AG04450 (cell line): ENCODE measurements at regions not wholly inside any gene's neighbourhood (a gene's known extent, or its start where the extent isn't known, plus 50 kb on each side); places are given as distances from the start of the nearest gene placed in this dataset.

Experiments used
- CTCF ChIA-PET: fragments of 300-600, 350-600 bp; formaldehyde crosslinking; extraction: SDS; loops from one replicate; lab custom pipeline; 2022; ENCODE audit warnings: antibody characterized with exemption, inconsistent platforms; lab: Charles Lee
- POLR2A ChIA-PET: fragments of 350-600 bp; formaldehyde crosslinking; extraction: SDS; loops from one replicate; lab custom pipeline; 2021; ENCODE audit warnings: antibody characterized with exemption, inconsistent platforms; lab: Yijun Ruan, JAX
- DNase-seq: peaks from one replicate; pipeline ENCODE4 v3.0.0-alpha.2; 2011; ENCODE audit warnings: low read depth, low spot score
- H3K27ac ChIP-seq: one replicate; pipeline ENCODE4 v1.5.1; 2012; ENCODE audit warnings: low read depth, low read length, control low read depth
- H3K27me3 ChIP-seq: one replicate; pipeline ENCODE4 v1.6.0; 2012; ENCODE audit warnings: low read length; ENCODE audit not compliant: control insufficient read depth, insufficient read depth
- H3K4me3 ChIP-seq: 2 replicates; pipeline ENCODE4 v1.5.1; 2011; ENCODE audit warnings: mild to moderate bottlenecking, low read depth, low read length, control low read depth
- H3K9me3 ChIP-seq: 2 replicates; pipeline ENCODE4 v1.5.1; 2012; ENCODE audit warnings: low read length; ENCODE audit not compliant: control insufficient read depth, insufficient read depth
- TF ChIP-seq, protein P1 (sequence below): IDR thresholded peaks from 2 replicates; pipeline ENCODE4 v1.5.1; 2011; ENCODE audit warnings: low read depth, low read length, control low read depth, inconsistent platforms

DNA sequence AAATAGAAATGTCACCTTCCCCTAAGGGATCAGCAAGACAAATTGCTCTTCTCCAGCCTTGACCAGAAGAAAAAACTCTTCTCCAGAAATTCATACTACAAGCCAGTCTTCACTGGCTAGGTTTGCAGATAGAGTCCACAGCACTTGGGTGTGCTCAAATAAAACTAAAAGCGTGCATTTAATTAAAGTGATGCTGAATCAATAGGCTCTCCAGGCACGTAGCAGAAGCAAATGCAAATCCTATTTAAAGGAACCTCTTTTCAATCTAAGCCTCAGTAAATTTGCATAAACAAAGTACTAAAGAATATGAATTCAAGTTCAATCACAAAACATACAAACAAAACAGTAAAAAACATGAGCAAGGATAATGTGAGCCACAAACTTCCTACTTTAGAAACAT, 744.4 kb upstream of the FANCL start:
- TF ChIP-seq, protein P1, sequence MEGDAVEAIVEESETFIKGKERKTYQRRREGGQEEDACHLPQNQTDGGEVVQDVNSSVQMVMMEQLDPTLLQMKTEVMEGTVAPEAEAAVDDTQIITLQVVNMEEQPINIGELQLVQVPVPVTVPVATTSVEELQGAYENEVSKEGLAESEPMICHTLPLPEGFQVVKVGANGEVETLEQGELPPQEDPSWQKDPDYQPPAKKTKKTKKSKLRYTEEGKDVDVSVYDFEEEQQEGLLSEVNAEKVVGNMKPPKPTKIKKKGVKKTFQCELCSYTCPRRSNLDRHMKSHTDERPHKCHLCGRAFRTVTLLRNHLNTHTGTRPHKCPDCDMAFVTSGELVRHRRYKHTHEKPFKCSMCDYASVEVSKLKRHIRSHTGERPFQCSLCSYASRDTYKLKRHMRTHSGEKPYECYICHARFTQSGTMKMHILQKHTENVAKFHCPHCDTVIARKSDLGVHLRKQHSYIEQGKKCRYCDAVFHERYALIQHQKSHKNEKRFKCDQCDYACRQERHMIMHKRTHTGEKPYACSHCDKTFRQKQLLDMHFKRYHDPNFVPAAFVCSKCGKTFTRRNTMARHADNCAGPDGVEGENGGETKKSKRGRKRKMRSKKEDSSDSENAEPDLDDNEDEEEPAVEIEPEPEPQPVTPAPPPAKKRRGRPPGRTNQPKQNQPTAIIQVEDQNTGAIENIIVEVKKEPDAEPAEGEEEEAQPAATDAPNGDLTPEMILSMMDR, result no peak
- Histone ChIP-seq H3K4me3 (no peak overlapping the region), H3K9me3 (no peaks in the 10 kb centered on the region), H3K27ac (no peak overlapping the region), H3K27me3 (no peaks in the 10 kb centered on the region)
- CTCF ChIA-PET, result no interaction called here
- DNase-seq, result no peak
- POLR2A ChIA-PET, result no interaction called here

DNA sequence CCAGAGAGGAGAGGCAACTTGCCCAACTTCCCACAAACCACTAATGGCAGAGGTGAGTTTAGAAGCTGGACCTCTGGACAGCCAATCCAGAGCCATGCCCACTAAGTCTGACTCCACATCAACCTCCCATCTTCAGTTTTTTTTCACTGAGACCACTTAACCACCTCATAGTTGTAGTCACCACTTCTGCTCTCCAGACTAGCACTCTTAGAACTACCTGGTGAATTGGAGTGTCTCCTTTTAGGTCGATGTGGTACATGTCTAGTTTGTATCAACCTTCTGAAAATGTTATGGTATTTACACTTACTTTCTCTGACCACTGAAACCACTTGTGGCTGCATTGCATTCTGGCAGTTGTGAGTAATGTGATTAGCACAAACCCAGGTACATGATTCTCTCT, 743.6 kb upstream of the FANCL start:
- TF ChIP-seq, protein P1, result no peak

DNA sequence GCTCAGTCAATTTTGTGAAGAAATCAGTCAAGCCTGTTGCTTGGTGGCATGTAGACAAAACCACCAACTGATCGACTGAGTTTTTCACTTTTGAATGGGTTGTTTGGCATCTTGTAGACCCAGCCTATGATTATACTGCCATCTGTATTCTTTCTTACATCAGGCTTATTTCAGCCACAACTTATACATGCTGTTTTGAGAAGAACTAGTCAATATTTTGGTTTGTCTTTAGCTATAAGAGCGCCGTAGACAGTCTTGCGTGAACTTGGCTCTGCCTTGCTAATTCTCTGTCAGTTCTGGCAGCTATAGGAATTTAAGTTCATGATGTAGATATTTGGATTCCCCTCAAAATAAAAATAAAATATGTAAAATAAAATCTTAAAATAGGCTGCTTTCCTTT, 742.0 kb upstream of the FANCL start:
- CTCF ChIA-PET, result no interaction called here

More for the DNA sequence above, 743.6 kb upstream of the FANCL start:
- POLR2A ChIA-PET, result no interaction called here
- no peaks in the 10 kb centered on the region for H3K9me3 ChIP-seq
- H3K27me3 ChIP-seq, result no peaks in the 10 kb centered on the region
- H3K27ac ChIP-seq, result no peak overlapping the region
- CTCF ChIA-PET, result no interaction called here
- H3K4me3 ChIP-seq, result no peak overlapping the region
- DNase-seq, result no peak

DNA sequence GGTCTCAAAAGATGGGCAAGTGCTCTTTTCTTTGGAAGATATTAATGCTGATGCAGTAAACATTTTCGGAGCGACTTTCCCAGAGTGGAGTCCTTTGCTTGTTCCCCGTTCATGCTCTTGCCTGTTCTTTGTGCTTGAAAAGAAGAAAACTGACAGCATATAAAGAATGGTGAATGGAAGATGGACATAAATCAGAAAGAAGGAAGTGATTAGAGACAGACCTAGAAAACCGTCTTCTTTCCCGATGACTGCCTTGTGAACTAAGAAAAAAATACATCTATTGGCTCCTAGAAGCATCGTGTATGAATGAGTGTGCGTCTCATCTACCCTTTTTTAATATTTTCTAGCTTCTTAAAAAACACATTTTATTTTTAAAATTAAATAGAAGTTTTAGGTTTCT, 740.1 kb upstream of the FANCL start:
- CTCF ChIA-PET, result no interaction called here
- TF ChIP-seq, protein P1, result no peak
- POLR2A ChIA-PET, result no interaction called here
- H3K9me3 ChIP-seq, result no peaks in the 10 kb centered on the region
- H3K4me3 ChIP-seq, result no peak overlapping the region
- H3K27ac ChIP-seq, result no peak overlapping the region
- DNase-seq, result no peak
- no peaks in the 10 kb centered on the region for H3K27me3 ChIP-seq

More for the DNA sequence above, 742.0 kb upstream of the FANCL start:
- POLR2A ChIA-PET, result no interaction called here
- Histone ChIP-seq H3K4me3 (no peak overlapping the region), H3K9me3 (no peaks in the 10 kb centered on the region), H3K27me3 (no peaks in the 10 kb centered on the region), H3K27ac (no peak overlapping the region)
- DNase-seq, result no peak
- TF ChIP-seq, protein P1, result no peak

DNA sequence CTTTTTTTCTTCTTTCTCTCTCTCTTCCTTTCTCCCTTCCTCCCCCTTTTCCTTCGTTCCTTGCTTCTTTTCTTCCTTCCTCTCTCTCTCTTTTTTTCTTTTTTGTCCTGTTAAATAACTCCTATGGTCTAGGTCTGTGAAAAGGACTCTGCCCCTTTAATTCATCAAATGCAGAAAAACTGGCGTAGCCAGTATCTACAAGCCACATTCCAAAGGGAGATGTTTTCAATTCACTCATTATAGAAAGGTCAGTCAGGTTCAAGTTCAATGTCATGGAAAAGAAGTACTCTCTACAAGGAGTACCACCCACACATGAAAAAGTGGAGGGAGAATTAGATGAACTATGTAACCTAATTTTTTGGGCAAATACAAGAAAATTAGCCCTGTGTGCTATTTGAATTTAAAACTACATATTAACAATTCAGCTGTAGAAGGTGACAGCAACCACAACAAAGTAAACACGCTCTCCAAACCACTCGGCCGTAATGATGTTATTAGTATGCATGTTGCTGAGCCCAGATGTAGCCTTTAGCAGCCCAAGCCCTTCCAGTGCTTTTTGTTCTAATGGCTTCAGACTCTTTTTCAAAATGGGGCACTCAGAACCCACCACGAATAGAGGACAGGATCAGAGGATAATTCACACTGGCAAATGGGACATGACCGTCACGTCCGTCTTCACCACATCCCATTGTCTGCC, 735.4 kb upstream of the FANCL start:
- H3K27me3 ChIP-seq, result no peaks in the 10 kb centered on the region
- TF ChIP-seq, protein P1, result no peak
- ChIA-PET CTCF (no interaction called here), POLR2A (no interaction called here)
- H3K4me3 ChIP-seq, result no peak overlapping the region
- no peak for DNase-seq
- H3K9me3 ChIP-seq, result no peaks in the 10 kb centered on the region
- H3K27ac ChIP-seq, result no peak overlapping the region
